OCI-LY1 (cell line): ENCODE measurements at regions not wholly inside any gene's neighbourhood (a gene's known extent, or its start where the extent isn't known, plus 50 kb on each side); places are given as distances from the start of the nearest gene placed in this dataset.

Experiments used
- H2AFZ ChIP-seq: fragments of 200-600 bp; sonication (generic), shearing (Covaris generic); 2 replicates; pipeline ENCODE4 v1.6.0; 2014; ENCODE audit warnings: antibody characterized with exemption, mild to moderate bottlenecking, low read length
- H3F3A ChIP-seq: fragments of 200-600 bp; sonication (generic), shearing (Covaris generic); 2 replicates; pipeline ENCODE4 v1.6.0; 2014; ENCODE audit warnings: mild to moderate bottlenecking, antibody characterized with exemption, low read length, moderate library complexity; ENCODE audit not compliant: insufficient read depth
- H3K27ac ChIP-seq: fragments of 200-600 bp; sonication (generic); 2 replicates; pipeline ENCODE4 v1.5.1; 2014; ENCODE audit warnings: low read length, mixed run types, mild to moderate bottlenecking, low read depth; ENCODE audit not compliant: poor library complexity, severe bottlenecking
- H3K27me3 ChIP-seq: fragments of 200-600 bp; sonication (generic); 2 replicates; pipeline ENCODE4 v1.6.0; 2014; ENCODE audit warnings: antibody characterized with exemption, mild to moderate bottlenecking, low read length, moderate library complexity; ENCODE audit not compliant: insufficient read depth
- H3K36me3 ChIP-seq: fragments of 200-600 bp; sonication (generic); 2 replicates; pipeline ENCODE4 v1.6.1; 2014; ENCODE audit warnings: mild to moderate bottlenecking, antibody characterized with exemption, low read length, moderate library complexity, mixed read lengths; ENCODE audit not compliant: insufficient read depth
- H3K4me1 ChIP-seq: fragments of 200-600 bp; sonication (generic); 2 replicates; pipeline ENCODE4 v1.5.1; 2014; ENCODE audit warnings: mild to moderate bottlenecking, low read length, moderate library complexity; ENCODE audit not compliant: insufficient read depth, severe bottlenecking
- H3K4me2 ChIP-seq: fragments of 200-600 bp; sonication (generic), shearing (Covaris generic); 2 replicates; pipeline ENCODE4 v1.6.1; 2014; ENCODE audit warnings: low read length
- H3K4me3 ChIP-seq: fragments of 200-600 bp; sonication (generic); 2 replicates; pipeline ENCODE4 v1.5.1; 2014; ENCODE audit warnings: low read length, low read depth, mild to moderate bottlenecking, mixed read lengths; ENCODE audit not compliant: poor library complexity, severe bottlenecking
- H3K79me2 ChIP-seq: fragments of 200-600 bp; shearing (Covaris generic); 2 replicates; pipeline ENCODE4 v1.6.1; 2016; ENCODE audit warnings: mixed run types, low read length, mixed read lengths; ENCODE audit not compliant: insufficient read depth
- H3K9ac ChIP-seq: fragments of 200-600 bp; sonication (generic), shearing (Covaris generic); 2 replicates; pipeline ENCODE4 v1.6.1; 2014; ENCODE audit warnings: mild to moderate bottlenecking, low read length, mixed read lengths
- H3K9me2 ChIP-seq: fragments of 200-600 bp; sonication (generic), shearing (Covaris generic); 2 replicates; pipeline ENCODE4 v1.6.1; 2014; ENCODE audit warnings: low read depth, mild to moderate bottlenecking, low read length, mixed read lengths
- H3K9me3 ChIP-seq: fragments of 200-600 bp; shearing (Covaris generic); 2 replicates; pipeline ENCODE4 v1.6.1; 2014; ENCODE audit warnings: low read length, mixed read lengths
- H4K20me1 ChIP-seq: fragments of 200-600 bp; sonication (generic), shearing (Covaris generic); 2 replicates; pipeline ENCODE4 v1.6.0; 2016; ENCODE audit warnings: mild to moderate bottlenecking, low read length; ENCODE audit not compliant: insufficient read depth
- EZH2 ChIP-seq: fragments of 200-600 bp; sonication (generic), shearing (Covaris generic); IDR thresholded peaks from 2 replicates; pipeline ENCODE4 v1.8.0; 2017; ENCODE audit warnings: borderline replicate concordance, mixed run types, mild to moderate bottlenecking, antibody characterized with exemption, low read length, moderate library complexity, mixed read lengths
- TF ChIP-seq, protein P1 (sequence below): fragments of 200-600 bp; sonication (generic), shearing (Covaris generic); IDR thresholded peaks from 2 replicates; pipeline ENCODE4 v1.5.1; 2017; ENCODE audit warnings: mild to moderate bottlenecking, antibody characterized with exemption, low read length, moderate library complexity, mixed read lengths

GRCh38 chr14:66008631-66009030 is 477.5 kb upstream of the CCDC196 start:
- TF ChIP-seq, protein P1, sequence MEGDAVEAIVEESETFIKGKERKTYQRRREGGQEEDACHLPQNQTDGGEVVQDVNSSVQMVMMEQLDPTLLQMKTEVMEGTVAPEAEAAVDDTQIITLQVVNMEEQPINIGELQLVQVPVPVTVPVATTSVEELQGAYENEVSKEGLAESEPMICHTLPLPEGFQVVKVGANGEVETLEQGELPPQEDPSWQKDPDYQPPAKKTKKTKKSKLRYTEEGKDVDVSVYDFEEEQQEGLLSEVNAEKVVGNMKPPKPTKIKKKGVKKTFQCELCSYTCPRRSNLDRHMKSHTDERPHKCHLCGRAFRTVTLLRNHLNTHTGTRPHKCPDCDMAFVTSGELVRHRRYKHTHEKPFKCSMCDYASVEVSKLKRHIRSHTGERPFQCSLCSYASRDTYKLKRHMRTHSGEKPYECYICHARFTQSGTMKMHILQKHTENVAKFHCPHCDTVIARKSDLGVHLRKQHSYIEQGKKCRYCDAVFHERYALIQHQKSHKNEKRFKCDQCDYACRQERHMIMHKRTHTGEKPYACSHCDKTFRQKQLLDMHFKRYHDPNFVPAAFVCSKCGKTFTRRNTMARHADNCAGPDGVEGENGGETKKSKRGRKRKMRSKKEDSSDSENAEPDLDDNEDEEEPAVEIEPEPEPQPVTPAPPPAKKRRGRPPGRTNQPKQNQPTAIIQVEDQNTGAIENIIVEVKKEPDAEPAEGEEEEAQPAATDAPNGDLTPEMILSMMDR, result no peak
- TF ChIP-seq EZH2, result no peak
- Histone ChIP-seq H3K9me3 (peaks cover 3% of the 10 kb centered on the region; the same call in 1 of the 2 replicates), H3K36me3 (no peaks in the 10 kb centered on the region), H3K4me3 (no peak overlapping the region), H3K27me3 (no peaks in the 10 kb centered on the region), H3K27ac (no peak overlapping the region), H3K79me2 (no peaks in the 10 kb centered on the region), H4K20me1 (no peaks in the 10 kb centered on the region), H2AFZ (no peak overlapping the region), H3F3A (no peaks in the 10 kb centered on the region), H3K9me2 (no peaks in the 10 kb centered on the region), H3K4me1 (no peaks in the 10 kb centered on the region), H3K9ac (no peak overlapping the region), H3K4me2 (no peak overlapping the region)

DNA sequence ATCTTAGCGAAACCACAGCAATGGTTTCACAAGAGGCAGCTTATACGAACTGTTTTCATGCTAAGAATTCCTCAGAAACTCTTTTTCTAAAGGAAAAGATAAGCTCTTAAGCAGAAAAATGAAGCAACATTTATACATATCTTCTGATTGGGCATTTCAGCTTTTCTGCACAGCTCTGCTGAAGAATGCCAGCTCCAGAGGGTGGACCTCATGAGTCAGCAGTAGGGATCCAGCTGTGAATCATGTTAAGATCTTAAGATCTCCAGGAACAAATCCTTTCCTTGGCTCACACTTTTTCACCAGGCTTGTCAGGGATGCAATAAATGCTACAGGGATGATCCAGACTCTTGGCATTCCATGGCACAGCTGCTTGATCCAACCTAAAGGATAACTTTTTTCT is 477.1 kb upstream of the CCDC196 start:
- Histone ChIP-seq H3K36me3 (no peaks in the 10 kb centered on the region), H3K9ac (no peak overlapping the region), H3K9me2 (no peaks in the 10 kb centered on the region), H3F3A (no peaks in the 10 kb centered on the region), H3K79me2 (no peaks in the 10 kb centered on the region), H4K20me1 (no peaks in the 10 kb centered on the region), H3K27ac (no peak overlapping the region), H3K4me2 (no peak overlapping the region), H2AFZ (no peak overlapping the region), H3K27me3 (no peaks in the 10 kb centered on the region), H3K4me3 (no peak overlapping the region), H3K9me3 (peaks cover 3% of the 10 kb centered on the region; the same call in 1 of the 2 replicates), H3K4me1 (no peaks in the 10 kb centered on the region)
- TF ChIP-seq EZH2, result no peak
- TF ChIP-seq, protein P1, result no peak

DNA sequence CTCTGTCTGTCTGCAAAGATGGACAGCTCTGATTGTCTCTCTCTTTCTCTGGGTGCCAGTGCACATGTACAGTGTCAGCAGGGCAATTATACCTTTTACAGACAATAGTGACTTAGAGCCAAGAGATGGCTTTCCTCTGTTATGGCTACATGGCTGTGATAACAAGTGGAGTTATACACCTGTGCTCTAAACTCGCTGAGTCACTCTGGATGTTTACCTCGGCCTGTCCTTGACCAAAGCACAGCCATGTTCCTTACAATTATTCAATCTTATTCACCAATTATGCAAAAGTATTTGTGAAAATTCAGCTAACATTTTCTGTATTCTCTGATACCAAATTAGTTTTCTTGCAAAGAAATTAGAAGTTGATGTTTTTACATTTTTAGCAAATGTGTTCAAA is 475.5 kb upstream of the CCDC196 start:
- peaks cover 3% of the 10 kb centered on the region; the same call in 1 of the 2 replicates for H3K9me3 ChIP-seq
- no peak overlapping the region for H2AFZ ChIP-seq
- no peak overlapping the region for H3K27ac ChIP-seq
- no peak overlapping the region for H3K4me2 ChIP-seq
- H4K20me1 ChIP-seq, result no peaks in the 10 kb centered on the region
- H3K36me3 ChIP-seq, result no peaks in the 10 kb centered on the region
- H3K4me1 ChIP-seq, result no peaks in the 10 kb centered on the region
- TF ChIP-seq, protein P1, result no peak
- TF ChIP-seq EZH2, result no peak
- no peaks in the 10 kb centered on the region for H3K27me3 ChIP-seq
- no peaks in the 10 kb centered on the region for H3K9me2 ChIP-seq
- no peaks in the 10 kb centered on the region for H3F3A ChIP-seq
- H3K9ac ChIP-seq, result no peak overlapping the region
- no peak overlapping the region for H3K4me3 ChIP-seq
- H3K79me2 ChIP-seq, result no peaks in the 10 kb centered on the region
